H1 (cell line): ENCODE measurements at regions not wholly inside any gene's neighbourhood (a gene's known extent, or its start where the extent isn't known, plus 50 kb on each side); places are given as distances from the start of the nearest gene placed in this dataset.

ENCODE experiments used
- CTCF ChIA-PET: fragments of 300-600 bp; sonication (Branson Sonifier 250); formaldehyde crosslinking; loops from one replicate; lab custom pipeline; 2021; ENCODE audit not compliant: partially characterized antibody; lab: Charles Lee
- POLR2A ChIA-PET: fragments of 300-600 bp; sonication (Branson Sonifier 250); formaldehyde crosslinking; loops from one replicate; lab custom pipeline; 2021; ENCODE audit warnings: inconsistent platforms; ENCODE audit not compliant: partially characterized antibody; lab: Charles Lee
- DNase-seq, 2 experiments: peaks; one replicate each; pipeline versions ENCODE4 v3.0.0 to v3.0.0-alpha.2; 2010 to 2022; ENCODE audit warnings: low spot score in 2 of 2, low read depth in 1 of 2, mixed read lengths in 1 of 2
- FAIRE-seq: peaks from 2 replicates; lab custom pipeline; 2011; peaks lifted over from hg19 to GRCh38; lab: Jason Lieb, UNC
- H2AFZ ChIP-seq: 2 replicates; pipeline ENCODE4 v1.8.1; 2012; ENCODE audit warnings: low read length, inconsistent platforms
- H2AK5ac ChIP-seq: 2 replicates; pipeline ENCODE4 v1.6.1; 2013; ENCODE audit warnings: low read depth, low read length
- H2BK120ac ChIP-seq: replicated peaks from 2 replicates; pipeline ENCODE3; 2013; ENCODE audit warnings: low read depth, low read length, inconsistent platforms
- H2BK12ac ChIP-seq: 2 replicates; pipeline ENCODE4 v1.6.1; 2013; ENCODE audit warnings: low read depth, low read length
- H2BK15ac ChIP-seq: 2 replicates; pipeline ENCODE4 v1.6.1; 2013; ENCODE audit warnings: low read length
- H2BK20ac ChIP-seq: 2 replicates; pipeline ENCODE4 v1.6.1; 2013; ENCODE audit warnings: low read length
- H2BK5ac ChIP-seq: 2 replicates; pipeline ENCODE4 v1.6.1; 2013; ENCODE audit warnings: low read depth, low read length
- H3K14ac ChIP-seq: 2 replicates; pipeline ENCODE4 v1.6.1; 2013; ENCODE audit warnings: inconsistent platforms; ENCODE audit not compliant: insufficient read length
- H3K18ac ChIP-seq: 2 replicates; pipeline ENCODE4 v1.6.1; 2013; ENCODE audit warnings: low read length; ENCODE audit errors: extremely low read depth
- H3K23ac ChIP-seq: 2 replicates; pipeline ENCODE4 v1.6.1; 2013; ENCODE audit warnings: inconsistent platforms; ENCODE audit not compliant: insufficient read length
- H3K23me2 ChIP-seq: 2 replicates; pipeline ENCODE4 v1.6.1; 2013; ENCODE audit warnings: low read depth, low read length
- H3K27ac ChIP-seq: 2 replicates; pipeline ENCODE4 v1.6.1; 2011; ENCODE audit warnings: low read depth, low read length, inconsistent platforms
- H3K27me3 ChIP-seq, 4 experiments: replicated peaks in 1 of 4; 1 replicate in 1 of 4; 2 replicates in 3 of 4; pipeline versions ENCODE4 v1.6.1 to v1.8.1; 2011 to 2013; ENCODE audit warnings: low read length in 3 of 4, mild to moderate bottlenecking in 3 of 4, inconsistent platforms in 2 of 4, mixed read lengths in 2 of 4, moderate library complexity in 1 of 4; ENCODE audit not compliant: control insufficient read depth in 3 of 4, insufficient read depth in 3 of 4; ENCODE audit errors: extremely low read depth in 1 of 4
- H3K36me3 ChIP-seq, 4 experiments: 2 replicates each; pipeline versions ENCODE4 v1.6.1 to v1.8.1; 2011 to 2013; ENCODE audit warnings: mild to moderate bottlenecking in 4 of 4, low read length in 3 of 4, moderate library complexity in 2 of 4, control low read depth in 1 of 4, inconsistent platforms in 1 of 4; ENCODE audit not compliant: insufficient read depth in 4 of 4, control insufficient read depth in 2 of 4
- H3K4ac ChIP-seq: replicated peaks from 2 replicates; pipeline ENCODE3; 2013; ENCODE audit warnings: low read length, low read depth, mixed read lengths, inconsistent platforms; ENCODE audit not compliant: insufficient read length
- H3K4me1 ChIP-seq, 4 experiments: replicated peaks in 1 of 4; 1 replicate in 1 of 4; 2 replicates in 3 of 4; pipeline versions ENCODE4 v1.6.1 to v1.8.1; 2011 to 2013; ENCODE audit warnings: low read length in 3 of 4, inconsistent platforms in 2 of 4, mixed read lengths in 1 of 4; ENCODE audit not compliant: insufficient read depth in 4 of 4, control insufficient read depth in 3 of 4
- H3K4me2 ChIP-seq, 2 experiments: 2 replicates each; pipeline versions ENCODE4 v1.6.1 to v1.8.1; 2011 to 2013; ENCODE audit warnings: low read depth in 2 of 2, low read length in 2 of 2, control low read depth in 1 of 2, inconsistent platforms in 1 of 2, mild to moderate bottlenecking in 1 of 2; ENCODE audit not compliant: insufficient read depth in 1 of 2
- H3K4me3 ChIP-seq, 4 experiments: fragments of 200-600, 300-600 bp in 1 of 4; sonication (generic), shearing (Covaris generic), sonication (Bioruptor Twin) in 1 of 4; 2 replicates each; pipeline versions ENCODE4 v1.5.1 to v1.8.1; 2011 to 2016; ENCODE audit warnings: low read length in 4 of 4, low read depth in 3 of 4, control low read depth in 2 of 4, inconsistent platforms in 2 of 4, mild to moderate bottlenecking in 2 of 4, mixed read lengths in 1 of 4, moderate library complexity in 1 of 4; ENCODE audit not compliant: insufficient read depth in 2 of 4; ENCODE audit errors: extremely low read depth in 1 of 4
- H3K56ac ChIP-seq: replicated peaks from 2 replicates; pipeline ENCODE3; 2013; ENCODE audit warnings: low read depth, mild to moderate bottlenecking, mixed read lengths, low read length, inconsistent platforms; ENCODE audit not compliant: insufficient read length
- H3K79me1 ChIP-seq: 2 replicates; pipeline ENCODE4 v1.6.1; 2013; ENCODE audit warnings: low read depth, low read length, control low read depth
- H3K79me2 ChIP-seq, 2 experiments: 2 replicates each; pipeline versions ENCODE4 v1.6.1 to v1.8.1; 2012 to 2013; ENCODE audit warnings: low read length in 2 of 2, mild to moderate bottlenecking in 2 of 2, inconsistent platforms in 1 of 2; ENCODE audit not compliant: insufficient read depth in 2 of 2, control insufficient read depth in 1 of 2
- H3K9ac ChIP-seq, 4 experiments: replicated peaks in 1 of 4; 1 replicate in 1 of 4; 2 replicates in 3 of 4; pipeline versions ENCODE4 v1.6.1 to v1.8.1; 2011 to 2013; ENCODE audit warnings: low read depth in 3 of 4, low read length in 3 of 4, control low read depth in 2 of 4, mild to moderate bottlenecking in 2 of 4, moderate library complexity in 2 of 4, inconsistent platforms in 1 of 4; ENCODE audit errors: extremely low read depth in 1 of 4
- H3K9me3 ChIP-seq, 2 experiments: 2 replicates each; pipeline versions ENCODE4 v1.6.1 to v1.8.1; 2012 to 2013; ENCODE audit warnings: mild to moderate bottlenecking in 2 of 2, moderate library complexity in 2 of 2, control low read depth in 1 of 2, inconsistent platforms in 1 of 2, low read depth in 1 of 2, low read length in 1 of 2, mixed read lengths in 1 of 2; ENCODE audit not compliant: insufficient read depth in 2 of 2
- H4K20me1 ChIP-seq, 2 experiments: replicated peaks in 1 of 2; 2 replicates each; pipeline versions ENCODE3 to v1.8.1; 2011 to 2013; ENCODE audit warnings: inconsistent platforms in 2 of 2, low read length in 2 of 2, mild to moderate bottlenecking in 1 of 2; ENCODE audit not compliant: insufficient read depth in 2 of 2, control insufficient read depth in 1 of 2
- H4K5ac ChIP-seq: 2 replicates; pipeline ENCODE4 v1.6.1; 2013; ENCODE audit warnings: low read length, low read depth, mixed read lengths, inconsistent platforms; ENCODE audit not compliant: insufficient read length
- H4K8ac ChIP-seq: 2 replicates; pipeline ENCODE4 v1.8.0; 2013; ENCODE audit warnings: mild to moderate bottlenecking, moderate library complexity, low read length, inconsistent platforms; ENCODE audit not compliant: insufficient read depth; ENCODE audit errors: extremely low read depth
- H4K91ac ChIP-seq: replicated peaks from 2 replicates; pipeline ENCODE3; 2013; ENCODE audit warnings: low read length, mixed read lengths, inconsistent platforms; ENCODE audit not compliant: insufficient read length
- BRCA1 ChIP-seq: IDR thresholded peaks from 2 replicates; pipeline ENCODE4 v1.6.1; 2012; ENCODE audit warnings: low read depth, low read length, improper control_type of control experiment
- EP300 ChIP-seq, 2 experiments: IDR thresholded peaks; 1 replicate in 1 of 2; 2 replicates in 1 of 2; pipeline ENCODE4 v1.6.1; 2011 to 2012; ENCODE audit warnings: low read depth in 2 of 2, low read length in 2 of 2, mild to moderate bottlenecking in 2 of 2, borderline replicate concordance in 1 of 2, inconsistent platforms in 1 of 2, moderate library complexity in 1 of 2
- GTF2F1 ChIP-seq: IDR thresholded peaks from 2 replicates; pipeline ENCODE4 v1.6.1; 2012; ENCODE audit warnings: low read depth, low read length, improper control_type of control experiment, borderline replicate concordance
- HDAC6 ChIP-seq: IDR thresholded peaks from one replicate; pipeline ENCODE4 v1.7.1; 2012; ENCODE audit warnings: low read depth, mild to moderate bottlenecking, inconsistent platforms, low read length, moderate library complexity
- NANOG ChIP-seq: IDR thresholded peaks from 2 replicates; pipeline ENCODE4 v1.6.1; 2011; ENCODE audit warnings: low read length, low read depth, mild to moderate bottlenecking, inconsistent platforms; ENCODE audit not compliant: insufficient read depth, poor library complexity, severe bottlenecking
- PHF8 ChIP-seq: fragments of 200-600 bp; sonication (generic); conservative IDR thresholded peaks from 2 replicates; pipeline ENCODE4 v1.7.1; 2012; ENCODE audit warnings: low read depth, mild to moderate bottlenecking, inconsistent platforms, low read length, moderate library complexity
- POU5F1 ChIP-seq: IDR thresholded peaks from 2 replicates; pipeline ENCODE4 v1.6.1; 2011; ENCODE audit warnings: low read depth, mild to moderate bottlenecking, low read length, moderate library complexity
- RBBP5 ChIP-seq: IDR thresholded peaks from 2 replicates; pipeline ENCODE4 v1.7.1; 2012; ENCODE audit warnings: low read depth, mild to moderate bottlenecking, inconsistent platforms, low read length, moderate library complexity, borderline replicate concordance
- ZNF274 ChIP-seq: IDR thresholded peaks from 2 replicates; pipeline ENCODE4 v1.7.0; 2012; ENCODE audit warnings: low read length, borderline replicate concordance; ENCODE audit errors: extremely low read depth
- WGBS, 2 experiments: shearing (Covaris generic) in 1 of 2; methylation state at CpG; one replicate each; pipeline versions ENCODE4 v1.1.6 to v1.1.7; 2013 to 2015; ENCODE audit warnings: low lambda C conversion rate in 2 of 2, mixed read lengths in 2 of 2, inconsistent platforms in 1 of 2, low coverage in 1 of 2, missing lambda C conversion rate in 1 of 2; ENCODE audit not compliant: insufficient replicate concordance in 2 of 2, insufficient coverage in 1 of 2, insufficient read length in 1 of 2; ENCODE audit errors: extremely low coverage in 1 of 2, missing lambda C conversion rate in 1 of 2; 5-methylcytosine and 5-hydroxymethylcytosine counted together

- Histone ChIP-seq H3K4me2 (no peak overlapping the region), H3K27ac (no peak overlapping the region), H4K8ac (no peak overlapping the region), H2AFZ (no peak overlapping the region), H2BK12ac (no peak overlapping the region), H3K18ac (no peak overlapping the region), H3K56ac (no peak overlapping the region), H2BK20ac (no peak overlapping the region), H2BK15ac (no peak overlapping the region), H2BK5ac (no peak overlapping the region), H3K9me3 (no peaks in the 10 kb centered on the region), H3K4ac (no peak overlapping the region), H3K36me3 (no peaks in the 10 kb centered on the region), H3K23ac (no peak overlapping the region), H3K79me1 (no peaks in the 10 kb centered on the region), H2AK5ac (no peak overlapping the region), H4K91ac (no peak overlapping the region), H3K27me3 (no peaks in the 10 kb centered on the region), H3K9ac (no peak overlapping the region), H3K4me1 (peaks cover 0 to 2% (median 0%) of the 10 kb centered on the region in 4 experiments; a peak in 2 of 7 replicates), H2BK120ac (no peak overlapping the region), H3K23me2 (no peaks in the 10 kb centered on the region), H3K4me3 (no peak overlapping the region), H4K20me1 (no peaks in the 10 kb centered on the region), H4K5ac (no peak overlapping the region), H3K14ac (no peak overlapping the region), H3K79me2 (no peaks in the 10 kb centered on the region)
- no peak for FAIRE-seq
- POLR2A ChIA-PET, result no interaction called here
- CTCF ChIA-PET, result interaction anchor here (1.1 to 2.6 kb wide), 5 partner anchors 12 to 194 kb away, joined by 3 to 9 read pairs (median 5); no protein-coding TSS in a partner anchor
- DNase-seq, result no peak
- TF ChIP-seq PHF8 (no peak), HDAC6 (no peak), ZNF274 (no peak), EP300 (IDR thresholded peaks at IDR 0.05; ENCODE audit: borderline replicate concordance in 1 of 2, low read depth in 2 of 2, low read length in 2 of 2) (no peak), BRCA1 (no peak), NANOG (no peak), POU5F1 (no peak), GTF2F1 (no peak), RBBP5 (no peak)
- 80% methylated on average over 2 of the region's 2 CpGs; no CpG with 5 or more reads in 1 of the 2 experiments for WGBS, 2 experiments
Observed at GRCh38 chr13:72456486-72456885, 270.9 kb downstream of the MZT1 start.
